ENCODE measurements at regions not wholly inside any gene's neighbourhood (a gene's known extent, or its start where the extent isn't known, plus 50 kb on each side); places are given as distances from the start of the nearest gene placed in this dataset.

GRCh38 chr21:15255261-15255660 is 190.5 kb upstream of the NRIP1 start:
- no CpG with 5 or more reads among the region's 7 CpGs for WGBS (ENCODE audit: extremely low coverage, insufficient read length, low lambda C conversion rate)
- no peak overlapping the region; a peak in 1 of 7 replicates for H3K27ac Mint-ChIP-seq
- no peak overlapping the region for H2BK20ac ChIP-seq (ENCODE audit: low read depth, low read length, poor library complexity, severe bottlenecking)

More at GRCh38 chr21:15255261-15255660, 190.5 kb upstream of the NRIP1 start:
- H3K27me3 Mint-ChIP-seq (ENCODE audit: low read depth), result peaks cover 9% of the 10 kb centered on the region
- Histone ChIP-seq H3K9ac (ENCODE audit: extremely low read depth, insufficient read length, low read length) (no peak overlapping the region), H2BK12ac (ENCODE audit: insufficient read length, low read depth, low read length) (no peak overlapping the region), H3K18ac (ENCODE audit: insufficient read length, low read depth, low read length) (no peak overlapping the region), H2BK120ac (ENCODE audit: low read depth, low read length, poor library complexity, severe bottlenecking) (no peak overlapping the region), H4K91ac (ENCODE audit: insufficient read length, low read depth, low read length) (no peak overlapping the region), H3K4me1 (ENCODE audit: insufficient read depth, low read length) (no peaks in the 10 kb centered on the region), H3T11ph (ENCODE audit: low read length) (no peak overlapping the region), H3K4ac (ENCODE audit: low read depth, low read length) (no peak overlapping the region), H3K27ac (ENCODE audit: insufficient read length, low read depth, low read length) (no peak overlapping the region), H3K23ac (ENCODE audit: insufficient read length, low read depth, low read length) (no peak overlapping the region), H2AK5ac (ENCODE audit: insufficient read length, low read length) (no peak overlapping the region), H3K27me3 (ENCODE audit: insufficient read depth, low read length) (no peaks in the 10 kb centered on the region; the same call in 1 of the 2 replicates), H3K14ac (ENCODE audit: insufficient read depth, low read length) (no peak overlapping the region), H4K20me1 (ENCODE audit: control insufficient read depth, insufficient read depth, insufficient read length) (no peaks in the 10 kb centered on the region), H3K56ac (ENCODE audit: insufficient read length, low read depth, low read length) (no peak overlapping the region), H2BK15ac (ENCODE audit: low read depth, low read length) (no peak overlapping the region), H4K8ac (replicated peaks; ENCODE audit: insufficient read length, low read depth, low read length) (no peak overlapping the region), H4K5ac (ENCODE audit: insufficient read length, low read depth, low read length) (no peak overlapping the region), H3K79me2 (ENCODE audit: insufficient read depth, low read length) (no peaks in the 10 kb centered on the region), H3K4me2 (ENCODE audit: insufficient read depth, insufficient read length, low read length) (no peak overlapping the region), H3K79me1 (ENCODE audit: insufficient read depth, low read depth, low read length, poor library complexity, severe bottlenecking) (no peaks in the 10 kb centered on the region), H3K23me2 (ENCODE audit: insufficient read length, low read depth, low read length, poor library complexity, severe bottlenecking) (no peaks in the 10 kb centered on the region), H3K9me3 (ENCODE audit: control insufficient read depth, low read depth, low read length) (no peaks in the 10 kb centered on the region), H2AFZ (ENCODE audit: low read length) (no peak overlapping the region), H2BK5ac (ENCODE audit: insufficient read length, low read length) (no peak overlapping the region)
- H3K9me3 Mint-ChIP-seq, result no peaks in the 10 kb centered on the region
- no peaks in the 10 kb centered on the region for H3K4me1 Mint-ChIP-seq
- no peak for TF ChIP-seq CTCF (conservative IDR thresholded peaks at IDR 0.05)
- no peak for DNase-seq
- H3K36me3 Mint-ChIP-seq (ENCODE audit: insufficient read depth in 1 of 3, low read depth in 3 of 3), result no peaks in the 10 kb centered on the region; a peak in 1 of 7 replicates
- H3K4me3 Mint-ChIP-seq, result no peak overlapping the region
